Neutrophil (primary cell): ENCODE measurements at regions not wholly inside any gene's neighbourhood (a gene's known extent, or its start where the extent isn't known, plus 50 kb on each side); places are given as distances from the start of the nearest gene placed in this dataset.

ENCODE experiments used
- H3K27ac ChIP-seq: fragments of 200-600 bp; sonication (generic); 2 replicates; pipeline ENCODE4 v1.5.1; 2016; ENCODE audit warnings: mild to moderate bottlenecking, moderate library complexity
- H3K27me3 ChIP-seq: fragments of 200-600 bp; sonication (generic); 2 replicates; pipeline ENCODE4 v1.6.0; 2016; ENCODE audit warnings: mild to moderate bottlenecking
- H3K36me3 ChIP-seq: fragments of 200-600 bp; sonication (generic); 2 replicates; pipeline ENCODE4 v1.5.1; 2017
- H3K4me1 ChIP-seq, 2 experiments: fragments of 200-600 bp in 1 of 2; sonication (generic) in 1 of 2; 1 replicate in 1 of 2; 2 replicates in 1 of 2; pipeline versions ENCODE4 v1.5.1 to v1.6.1; 2013 to 2016; ENCODE audit warnings: low read depth in 1 of 2, low read length in 1 of 2, mild to moderate bottlenecking in 1 of 2, moderate library complexity in 1 of 2; ENCODE audit not compliant: control insufficient read depth in 1 of 2, insufficient read depth in 1 of 2
- H3K4me3 ChIP-seq, 2 experiments: fragments of 200-600 bp in 1 of 2; sonication (generic) in 1 of 2; 1 replicate in 1 of 2; 2 replicates in 1 of 2; pipeline ENCODE4 v1.5.1; 2013 to 2016; ENCODE audit warnings: low read depth in 1 of 2, low read length in 1 of 2, mild to moderate bottlenecking in 1 of 2, moderate library complexity in 1 of 2
- H3K9me3 ChIP-seq: fragments of 200-600 bp; sonication (generic); 2 replicates; pipeline ENCODE4 v1.5.1; 2016
- CTCF ChIP-seq: fragments of 200-600 bp; sonication (generic); IDR thresholded peaks from 2 replicates; pipeline ENCODE4 v1.5.1; 2016; ENCODE audit warnings: antibody characterized with exemption

- H3K9me3 ChIP-seq, result no peaks in the 10 kb centered on the region
- no peaks in the 10 kb centered on the region for H3K4me1 ChIP-seq
- H3K27ac ChIP-seq, result no peak overlapping the region
- no peak for TF ChIP-seq CTCF
- no peak overlapping the region for H3K4me3 ChIP-seq
- no peaks in the 10 kb centered on the region for H3K27me3 ChIP-seq
- H3K36me3 ChIP-seq, result no peaks in the 10 kb centered on the region
Observed at GRCh38 chr9:26175264-26175663, 497.0 kb upstream of the TUSC1 start.

GRCh38 chr9:26172301-26172700 is 494.1 kb upstream of the TUSC1 start:
- H3K4me1 ChIP-seq, result no peaks in the 10 kb centered on the region
- TF ChIP-seq CTCF, result no peak

GRCh38 chr9:26171691-26172090 is 493.4 kb upstream of the TUSC1 start:
- H3K9me3 ChIP-seq, result no peaks in the 10 kb centered on the region
- no peak for TF ChIP-seq CTCF
- no peaks in the 10 kb centered on the region for H3K27me3 ChIP-seq
- no peaks in the 10 kb centered on the region for H3K36me3 ChIP-seq
- no peaks in the 10 kb centered on the region for H3K4me1 ChIP-seq
- no peak overlapping the region for H3K4me3 ChIP-seq
- H3K27ac ChIP-seq, result no peak overlapping the region

More at GRCh38 chr9:26172301-26172700, 494.1 kb upstream of the TUSC1 start:
- Histone ChIP-seq H3K27ac (no peak overlapping the region), H3K36me3 (no peaks in the 10 kb centered on the region), H3K27me3 (no peaks in the 10 kb centered on the region), H3K4me3 (no peak overlapping the region), H3K9me3 (no peaks in the 10 kb centered on the region)

GRCh38 chr9:26170190-26170589 is 491.9 kb upstream of the TUSC1 start:
- Histone ChIP-seq H3K27ac (no peak overlapping the region), H3K27me3 (no peaks in the 10 kb centered on the region), H3K9me3 (no peaks in the 10 kb centered on the region), H3K36me3 (no peaks in the 10 kb centered on the region), H3K4me1 (no peaks in the 10 kb centered on the region), H3K4me3 (no peak overlapping the region)
- no peak for TF ChIP-seq CTCF

DNA sequence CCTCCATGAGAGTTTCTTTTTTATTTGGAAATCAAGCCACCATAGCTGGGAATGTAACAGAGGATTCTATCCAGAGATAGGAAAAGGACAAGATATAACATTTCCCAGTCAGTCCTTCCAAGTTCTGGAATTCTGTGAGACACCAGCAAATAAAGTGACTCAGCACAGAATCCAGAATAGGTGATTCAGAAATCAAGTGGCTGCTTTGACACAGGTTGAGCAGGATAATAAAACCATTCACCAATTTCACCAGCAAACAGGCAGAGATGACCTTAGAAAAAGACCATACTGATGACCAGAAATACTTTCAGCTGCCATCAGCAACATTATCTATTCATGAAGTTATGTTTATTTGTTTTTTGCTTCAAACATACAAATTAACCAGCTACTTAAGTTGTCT is 491.5 kb upstream of the TUSC1 start:
- TF ChIP-seq CTCF, result no peak
- Histone ChIP-seq H3K36me3 (no peaks in the 10 kb centered on the region), H3K27me3 (no peaks in the 10 kb centered on the region)

DNA sequence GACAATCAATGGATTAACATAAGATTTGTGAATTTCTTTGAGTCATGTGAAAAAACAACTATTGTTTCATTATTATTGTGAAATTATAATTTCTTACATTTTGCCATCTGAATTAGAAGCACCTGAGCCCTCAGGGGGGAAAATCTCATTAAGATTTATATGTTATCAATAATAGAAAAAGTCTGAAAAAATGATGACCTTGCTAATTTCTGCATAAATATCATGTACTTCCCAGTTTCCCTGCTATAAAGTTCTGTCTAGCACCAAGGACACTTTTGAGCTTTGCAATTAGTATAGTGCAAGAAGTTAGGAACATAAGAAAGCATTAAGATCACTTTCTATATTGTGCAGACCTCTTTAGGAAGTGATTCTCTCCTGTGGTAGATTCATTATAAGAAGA is 488.3 kb upstream of the TUSC1 start:
- no peaks in the 10 kb centered on the region for H3K4me1 ChIP-seq
- no peaks in the 10 kb centered on the region for H3K9me3 ChIP-seq
- no peak overlapping the region for H3K4me3 ChIP-seq
- H3K27ac ChIP-seq, result no peak overlapping the region
- H3K36me3 ChIP-seq, result no peaks in the 10 kb centered on the region
- no peaks in the 10 kb centered on the region for H3K27me3 ChIP-seq
- TF ChIP-seq CTCF, result no peak

More for the DNA sequence above, 491.5 kb upstream of the TUSC1 start:
- H3K4me1 ChIP-seq, result no peaks in the 10 kb centered on the region
- H3K4me3 ChIP-seq, result no peak overlapping the region
- no peaks in the 10 kb centered on the region for H3K9me3 ChIP-seq
- no peak overlapping the region for H3K27ac ChIP-seq
